KMS-11 (cell line): ENCODE measurements at regions not wholly inside any gene's neighbourhood (a gene's known extent, or its start where the extent isn't known, plus 50 kb on each side); places are given as distances from the start of the nearest gene placed in this dataset.
"Not testable (repeated sequence)": the region's sequence is repeated elsewhere in the genome, so short reads cannot be mapped to it uniquely, and the experiment has no call there.

Source experiments
- H2AFZ ChIP-seq: fragments of 200-600 bp; sonication (generic); 2 replicates; pipeline ENCODE4 v1.6.1; 2016; ENCODE audit warnings: antibody characterized with exemption, mixed run types, low read depth
- H3K27ac ChIP-seq: fragments of 200-600 bp; sonication (generic); 2 replicates; pipeline ENCODE4 v1.6.1; 2016; ENCODE audit warnings: mild to moderate bottlenecking, mixed run types
- H3K27me3 ChIP-seq: fragments of 200-600 bp; sonication (generic); 2 replicates; pipeline ENCODE4 v1.6.1; 2017; ENCODE audit warnings: mild to moderate bottlenecking, low read depth, mixed run types, moderate library complexity; ENCODE audit not compliant: insufficient read depth
- H3K36me3 ChIP-seq: fragments of 200-600 bp; sonication (generic); 2 replicates; pipeline ENCODE4 v1.6.1; 2017; ENCODE audit warnings: mild to moderate bottlenecking, mixed run types; ENCODE audit not compliant: insufficient read depth
- H3K4me1 ChIP-seq: fragments of 200-600 bp; sonication (generic); 2 replicates; pipeline ENCODE4 v1.6.1; 2016; ENCODE audit warnings: mild to moderate bottlenecking, low read depth, mixed run types; ENCODE audit not compliant: poor library complexity, severe bottlenecking
- H3K4me2 ChIP-seq: fragments of 200-600 bp; sonication (generic); 2 replicates; pipeline ENCODE4 v1.7.0; 2016; ENCODE audit warnings: mild to moderate bottlenecking, mixed run types
- H3K4me3 ChIP-seq: fragments of 200-600 bp; sonication (generic); IDR thresholded peaks from 2 replicates; pipeline ENCODE4 v1.6.1; 2017; ENCODE audit warnings: low read depth, low read length, mixed read lengths; ENCODE audit not compliant: insufficient read depth
- H3K79me2 ChIP-seq: fragments of 200-600 bp; sonication (generic); 2 replicates; pipeline ENCODE4 v1.6.1; 2016; ENCODE audit warnings: low read depth, mixed run types; ENCODE audit not compliant: insufficient read depth
- H3K9ac ChIP-seq: fragments of 200-600 bp; sonication (generic); 2 replicates; pipeline ENCODE4 v1.6.1; 2016; ENCODE audit warnings: mild to moderate bottlenecking, mixed run types
- H4K20me1 ChIP-seq: fragments of 200-600 bp; sonication (generic); 2 replicates; pipeline ENCODE4 v1.6.1; 2016; ENCODE audit warnings: mild to moderate bottlenecking, mixed run types; ENCODE audit not compliant: insufficient read depth
- TF ChIP-seq, protein P1 (sequence below): fragments of 200-600 bp; sonication (generic); conservative IDR thresholded peaks from 2 replicates; pipeline ENCODE4 v1.6.1; 2017; ENCODE audit warnings: low read depth, mild to moderate bottlenecking, antibody characterized with exemption, low read length, moderate library complexity, mixed read lengths

- Histone ChIP-seq H3K36me3 (no peaks in the 10 kb centered on the region), H2AFZ (no peak overlapping the region), H4K20me1 (no peaks in the 10 kb centered on the region), H3K79me2 (no peaks in the 10 kb centered on the region), H3K4me3 (no peak overlapping the region), H3K9ac (no peak overlapping the region), H3K4me1 (no peaks in the 10 kb centered on the region), H3K27ac (no peak overlapping the region), H3K4me2 (no peak overlapping the region), H3K27me3 (no peaks in the 10 kb centered on the region)
- TF ChIP-seq, protein P1, sequence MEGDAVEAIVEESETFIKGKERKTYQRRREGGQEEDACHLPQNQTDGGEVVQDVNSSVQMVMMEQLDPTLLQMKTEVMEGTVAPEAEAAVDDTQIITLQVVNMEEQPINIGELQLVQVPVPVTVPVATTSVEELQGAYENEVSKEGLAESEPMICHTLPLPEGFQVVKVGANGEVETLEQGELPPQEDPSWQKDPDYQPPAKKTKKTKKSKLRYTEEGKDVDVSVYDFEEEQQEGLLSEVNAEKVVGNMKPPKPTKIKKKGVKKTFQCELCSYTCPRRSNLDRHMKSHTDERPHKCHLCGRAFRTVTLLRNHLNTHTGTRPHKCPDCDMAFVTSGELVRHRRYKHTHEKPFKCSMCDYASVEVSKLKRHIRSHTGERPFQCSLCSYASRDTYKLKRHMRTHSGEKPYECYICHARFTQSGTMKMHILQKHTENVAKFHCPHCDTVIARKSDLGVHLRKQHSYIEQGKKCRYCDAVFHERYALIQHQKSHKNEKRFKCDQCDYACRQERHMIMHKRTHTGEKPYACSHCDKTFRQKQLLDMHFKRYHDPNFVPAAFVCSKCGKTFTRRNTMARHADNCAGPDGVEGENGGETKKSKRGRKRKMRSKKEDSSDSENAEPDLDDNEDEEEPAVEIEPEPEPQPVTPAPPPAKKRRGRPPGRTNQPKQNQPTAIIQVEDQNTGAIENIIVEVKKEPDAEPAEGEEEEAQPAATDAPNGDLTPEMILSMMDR = no peak
Observed at GRCh38 chr10:2509081-2509531, 558.2 kb upstream of the PFKP start.

- H3K27me3 ChIP-seq, H3K36me3 ChIP-seq, H3K4me3 ChIP-seq, H3K4me2 ChIP-seq, H2AFZ ChIP-seq, H3K27ac ChIP-seq, H3K9ac ChIP-seq, H4K20me1 ChIP-seq, H3K4me1 ChIP-seq, H3K79me2 ChIP-seq: not testable (repeated sequence)
Observed at GRCh38 chr10:2501366-2501940, 565.9 kb upstream of the PFKP start.

- Histone ChIP-seq H4K20me1 (no peaks in the 10 kb centered on the region), H3K36me3 (no peaks in the 10 kb centered on the region), H3K4me3 (no peak overlapping the region), H3K9ac (no peak overlapping the region), H3K27ac (no peak overlapping the region), H3K27me3 (no peaks in the 10 kb centered on the region), H3K79me2 (no peaks in the 10 kb centered on the region), H2AFZ (no peak overlapping the region), H3K4me2 (no peak overlapping the region), H3K4me1 (no peaks in the 10 kb centered on the region)
- TF ChIP-seq, protein P1 = no peak
Observed at GRCh38 chr10:2494399-2494798, 572.9 kb upstream of the PFKP start.

DNA sequence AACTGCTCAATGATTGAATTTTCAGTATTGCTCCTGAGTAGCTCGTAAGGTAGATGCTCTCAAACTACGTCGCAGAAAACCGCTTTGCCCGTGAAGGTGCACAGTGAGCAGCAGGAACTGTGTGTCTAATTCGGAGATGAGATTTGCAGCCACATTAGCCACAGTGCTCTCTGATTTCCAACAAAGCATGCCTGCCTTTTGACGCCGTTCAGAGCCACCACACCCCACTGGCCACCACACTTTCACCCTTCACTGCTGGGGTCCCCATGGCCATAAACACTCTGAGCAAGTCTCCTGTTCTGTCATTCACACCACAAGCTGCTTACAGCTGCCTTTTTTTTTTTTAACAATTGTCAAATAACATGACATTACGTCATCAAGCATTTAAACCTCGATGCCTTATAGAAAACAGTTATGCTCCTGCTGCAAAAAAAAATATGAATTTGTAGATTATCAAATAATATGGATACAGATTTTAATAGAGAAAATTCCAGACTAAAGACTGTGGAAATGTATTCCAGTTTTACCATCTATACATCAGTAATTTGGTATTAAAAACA is 578.8 kb upstream of the PFKP start:
- H3K79me2 ChIP-seq = no peaks in the 10 kb centered on the region
- TF ChIP-seq, protein P1 = no peak

GRCh38 chr10:2487921-2488320 is 579.4 kb upstream of the PFKP start:
- no peak overlapping the region for H3K4me2 ChIP-seq
- H3K79me2 ChIP-seq = no peaks in the 10 kb centered on the region
- no peaks in the 10 kb centered on the region for H3K4me1 ChIP-seq
- H3K9ac ChIP-seq = no peak overlapping the region
- no peaks in the 10 kb centered on the region for H3K36me3 ChIP-seq
- no peak overlapping the region for H2AFZ ChIP-seq
- no peaks in the 10 kb centered on the region for H3K27me3 ChIP-seq
- no peak overlapping the region for H3K27ac ChIP-seq
- H3K4me3 ChIP-seq = no peak overlapping the region
- H4K20me1 ChIP-seq = no peaks in the 10 kb centered on the region
- TF ChIP-seq, protein P1 = no peak

More for the DNA sequence above, 578.8 kb upstream of the PFKP start:
- H4K20me1 ChIP-seq = no peaks in the 10 kb centered on the region
- no peak overlapping the region for H3K27ac ChIP-seq
- no peak overlapping the region for H3K4me3 ChIP-seq
- no peaks in the 10 kb centered on the region for H3K4me1 ChIP-seq
- H3K9ac ChIP-seq = no peak overlapping the region
- no peaks in the 10 kb centered on the region for H3K27me3 ChIP-seq
- H3K36me3 ChIP-seq = no peaks in the 10 kb centered on the region
- H2AFZ ChIP-seq = no peak overlapping the region
- H3K4me2 ChIP-seq = no peak overlapping the region
